GM12878 (cell line): ENCODE measurements at regions not wholly inside any gene's neighbourhood (a gene's known extent, or its start where the extent isn't known, plus 50 kb on each side); places are given as distances from the start of the nearest gene placed in this dataset.

Source experiments
- MYC ChIP-seq: IDR thresholded peaks from 2 replicates; pipeline ENCODE4 v1.6.1; 2011; ENCODE audit warnings: mild to moderate bottlenecking, low read length, moderate library complexity, inconsistent platforms; ENCODE audit not compliant: insufficient read depth, insufficient replicate concordance, insufficient read length, severe bottlenecking
- TARDBP ChIP-seq: IDR thresholded peaks from 2 replicates; pipeline ENCODE4 v1.6.1; 2016; ENCODE audit warnings: borderline replicate concordance
- YY1 ChIP-seq: IDR thresholded peaks from 2 replicates; pipeline ENCODE4 v1.6.1; 2011; ENCODE audit warnings: low read depth, mild to moderate bottlenecking, low read length
- ZSCAN29 ChIP-seq: fragments of 450-650 bp; IDR thresholded peaks from 2 replicates; pipeline ENCODE4 v1.6.1; 2017; ENCODE audit warnings: mild to moderate bottlenecking, moderate library complexity
- TF ChIP-seq, protein P1 (sequence below): fragments of 450-650 bp; conservative IDR thresholded peaks from 2 replicates; pipeline ENCODE4 v1.6.1; 2017; ENCODE audit warnings: mild to moderate bottlenecking, moderate library complexity
- TF ChIP-seq, protein P2 (sequence below): IDR thresholded peaks from 2 replicates; pipeline ENCODE4 v1.6.1; 2012; ENCODE audit warnings: improper control_type of control experiment, low read depth, low read length; ENCODE audit not compliant: insufficient replicate concordance
- TF ChIP-seq, protein P3 (sequence below), 3 experiments: IDR thresholded peaks in 2 of 3; conservative IDR thresholded peaks in 1 of 3; 2 replicates each; pipeline ENCODE4 v1.5.1; 2011; ENCODE audit warnings: low read depth in 3 of 3, low read length in 3 of 3, mild to moderate bottlenecking in 3 of 3, control low read depth in 2 of 3, moderate library complexity in 2 of 3, inconsistent platforms in 1 of 3, mixed read lengths in 1 of 3; ENCODE audit not compliant: control insufficient read depth in 2 of 3, insufficient read depth in 1 of 3; ENCODE audit errors: extremely low read depth in 1 of 3

DNA sequence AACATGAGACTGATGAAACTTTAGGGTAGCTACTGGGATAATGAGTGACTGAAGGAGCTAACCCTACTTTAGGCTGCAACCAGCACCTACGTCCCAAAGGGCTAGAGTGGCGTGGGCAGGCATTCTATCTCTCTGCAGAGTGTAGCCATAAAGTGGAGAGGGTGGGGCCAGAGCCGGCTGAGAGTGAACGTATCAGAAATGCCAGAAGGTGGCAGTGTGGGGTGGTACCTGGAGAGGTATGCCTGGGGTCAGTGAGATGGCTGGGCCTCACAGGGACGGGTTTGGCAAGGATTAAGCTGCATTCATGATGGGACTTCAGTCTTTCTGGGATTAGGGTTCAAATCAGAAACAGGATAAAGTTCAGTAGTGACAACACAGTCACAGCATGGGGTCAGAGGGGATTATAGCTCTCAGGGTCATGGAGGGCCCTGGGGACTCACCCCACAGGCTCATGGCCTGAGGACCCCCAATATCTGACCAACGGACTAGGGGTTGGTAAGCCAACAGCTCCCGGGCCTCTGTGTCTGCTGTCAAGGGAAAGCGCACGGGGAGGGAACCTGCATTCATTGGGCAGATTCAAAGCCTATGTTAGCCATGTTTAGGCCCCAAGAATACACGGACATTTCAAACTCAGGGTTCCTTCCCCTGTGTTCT, 86.5 kb upstream of the FOXB1 start:
- TF ChIP-seq, protein P1, sequence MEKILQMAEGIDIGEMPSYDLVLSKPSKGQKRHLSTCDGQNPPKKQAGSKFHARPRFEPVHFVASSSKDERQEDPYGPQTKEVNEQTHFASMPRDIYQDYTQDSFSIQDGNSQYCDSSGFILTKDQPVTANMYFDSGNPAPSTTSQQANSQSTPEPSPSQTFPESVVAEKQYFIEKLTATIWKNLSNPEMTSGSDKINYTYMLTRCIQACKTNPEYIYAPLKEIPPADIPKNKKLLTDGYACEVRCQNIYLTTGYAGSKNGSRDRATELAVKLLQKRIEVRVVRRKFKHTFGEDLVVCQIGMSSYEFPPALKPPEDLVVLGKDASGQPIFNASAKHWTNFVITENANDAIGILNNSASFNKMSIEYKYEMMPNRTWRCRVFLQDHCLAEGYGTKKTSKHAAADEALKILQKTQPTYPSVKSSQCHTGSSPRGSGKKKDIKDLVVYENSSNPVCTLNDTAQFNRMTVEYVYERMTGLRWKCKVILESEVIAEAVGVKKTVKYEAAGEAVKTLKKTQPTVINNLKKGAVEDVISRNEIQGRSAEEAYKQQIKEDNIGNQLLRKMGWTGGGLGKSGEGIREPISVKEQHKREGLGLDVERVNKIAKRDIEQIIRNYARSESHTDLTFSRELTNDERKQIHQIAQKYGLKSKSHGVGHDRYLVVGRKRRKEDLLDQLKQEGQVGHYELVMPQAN = no peak
- TF ChIP-seq YY1 = peak; percentile 33; the same call in 1 of the 2 replicates
- no peak for TF ChIP-seq MYC
- no peak for TF ChIP-seq TARDBP
- TF ChIP-seq ZSCAN29 = no peak
- TF ChIP-seq, protein P2, sequence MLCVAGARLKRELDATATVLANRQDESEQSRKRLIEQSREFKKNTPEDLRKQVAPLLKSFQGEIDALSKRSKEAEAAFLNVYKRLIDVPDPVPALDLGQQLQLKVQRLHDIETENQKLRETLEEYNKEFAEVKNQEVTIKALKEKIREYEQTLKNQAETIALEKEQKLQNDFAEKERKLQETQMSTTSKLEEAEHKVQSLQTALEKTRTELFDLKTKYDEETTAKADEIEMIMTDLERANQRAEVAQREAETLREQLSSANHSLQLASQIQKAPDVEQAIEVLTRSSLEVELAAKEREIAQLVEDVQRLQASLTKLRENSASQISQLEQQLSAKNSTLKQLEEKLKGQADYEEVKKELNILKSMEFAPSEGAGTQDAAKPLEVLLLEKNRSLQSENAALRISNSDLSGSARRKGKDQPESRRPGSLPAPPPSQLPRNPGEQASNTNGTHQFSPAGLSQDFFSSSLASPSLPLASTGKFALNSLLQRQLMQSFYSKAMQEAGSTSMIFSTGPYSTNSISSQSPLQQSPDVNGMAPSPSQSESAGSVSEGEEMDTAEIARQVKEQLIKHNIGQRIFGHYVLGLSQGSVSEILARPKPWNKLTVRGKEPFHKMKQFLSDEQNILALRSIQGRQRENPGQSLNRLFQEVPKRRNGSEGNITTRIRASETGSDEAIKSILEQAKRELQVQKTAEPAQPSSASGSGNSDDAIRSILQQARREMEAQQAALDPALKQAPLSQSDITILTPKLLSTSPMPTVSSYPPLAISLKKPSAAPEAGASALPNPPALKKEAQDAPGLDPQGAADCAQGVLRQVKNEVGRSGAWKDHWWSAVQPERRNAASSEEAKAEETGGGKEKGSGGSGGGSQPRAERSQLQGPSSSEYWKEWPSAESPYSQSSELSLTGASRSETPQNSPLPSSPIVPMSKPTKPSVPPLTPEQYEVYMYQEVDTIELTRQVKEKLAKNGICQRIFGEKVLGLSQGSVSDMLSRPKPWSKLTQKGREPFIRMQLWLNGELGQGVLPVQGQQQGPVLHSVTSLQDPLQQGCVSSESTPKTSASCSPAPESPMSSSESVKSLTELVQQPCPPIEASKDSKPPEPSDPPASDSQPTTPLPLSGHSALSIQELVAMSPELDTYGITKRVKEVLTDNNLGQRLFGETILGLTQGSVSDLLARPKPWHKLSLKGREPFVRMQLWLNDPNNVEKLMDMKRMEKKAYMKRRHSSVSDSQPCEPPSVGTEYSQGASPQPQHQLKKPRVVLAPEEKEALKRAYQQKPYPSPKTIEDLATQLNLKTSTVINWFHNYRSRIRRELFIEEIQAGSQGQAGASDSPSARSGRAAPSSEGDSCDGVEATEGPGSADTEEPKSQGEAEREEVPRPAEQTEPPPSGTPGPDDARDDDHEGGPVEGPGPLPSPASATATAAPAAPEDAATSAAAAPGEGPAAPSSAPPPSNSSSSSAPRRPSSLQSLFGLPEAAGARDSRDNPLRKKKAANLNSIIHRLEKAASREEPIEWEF = no peak
- TF ChIP-seq, protein P3, sequence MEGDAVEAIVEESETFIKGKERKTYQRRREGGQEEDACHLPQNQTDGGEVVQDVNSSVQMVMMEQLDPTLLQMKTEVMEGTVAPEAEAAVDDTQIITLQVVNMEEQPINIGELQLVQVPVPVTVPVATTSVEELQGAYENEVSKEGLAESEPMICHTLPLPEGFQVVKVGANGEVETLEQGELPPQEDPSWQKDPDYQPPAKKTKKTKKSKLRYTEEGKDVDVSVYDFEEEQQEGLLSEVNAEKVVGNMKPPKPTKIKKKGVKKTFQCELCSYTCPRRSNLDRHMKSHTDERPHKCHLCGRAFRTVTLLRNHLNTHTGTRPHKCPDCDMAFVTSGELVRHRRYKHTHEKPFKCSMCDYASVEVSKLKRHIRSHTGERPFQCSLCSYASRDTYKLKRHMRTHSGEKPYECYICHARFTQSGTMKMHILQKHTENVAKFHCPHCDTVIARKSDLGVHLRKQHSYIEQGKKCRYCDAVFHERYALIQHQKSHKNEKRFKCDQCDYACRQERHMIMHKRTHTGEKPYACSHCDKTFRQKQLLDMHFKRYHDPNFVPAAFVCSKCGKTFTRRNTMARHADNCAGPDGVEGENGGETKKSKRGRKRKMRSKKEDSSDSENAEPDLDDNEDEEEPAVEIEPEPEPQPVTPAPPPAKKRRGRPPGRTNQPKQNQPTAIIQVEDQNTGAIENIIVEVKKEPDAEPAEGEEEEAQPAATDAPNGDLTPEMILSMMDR (IDR thresholded peaks at IDR 0.05 in 2 of 3, conservative IDR thresholded peaks at IDR 0.05 in 1 of 3; ENCODE audit: control insufficient read depth in 2 of 3, extremely low read depth in 1 of 3, insufficient read depth in 1 of 3, low read depth in 3 of 3, low read length in 3 of 3) = peak; percentile 71 to 76 (median 73)
